Type B pancreatic cell (in vitro differentiated cells): ENCODE measurements at regions not wholly inside any gene's neighbourhood (a gene's known extent, or its start where the extent isn't known, plus 50 kb on each side); places are given as distances from the start of the nearest gene placed in this dataset.

Experiments
- DNase-seq: peaks from one replicate; pipeline ENCODE4 v3.0.0; 2021; ENCODE audit warnings: mixed read lengths; ENCODE audit not compliant: unreplicated experiment; ENCODE audit errors: extremely low spot score
- H3K27ac Mint-ChIP-seq: 2 replicates; pipeline ENCODE4 v1.8.0; 2021; ENCODE audit warnings: mild to moderate bottlenecking, mixed read lengths
- H3K27me3 Mint-ChIP-seq: 2 replicates; pipeline ENCODE4 v1.8.0; 2021; ENCODE audit warnings: mixed read lengths
- H3K36me3 Mint-ChIP-seq: 2 replicates; pipeline ENCODE4 v1.8.0; 2021; ENCODE audit warnings: mixed read lengths
- H3K4me1 Mint-ChIP-seq: one replicate; pipeline ENCODE4 v1.8.0; 2021; ENCODE audit warnings: mixed read lengths; ENCODE audit not compliant: unreplicated experiment
- H3K4me3 Mint-ChIP-seq: 2 replicates; pipeline ENCODE4 v1.8.0; 2021; ENCODE audit warnings: mild to moderate bottlenecking, mixed read lengths
- H3K9me3 Mint-ChIP-seq: 2 replicates; pipeline ENCODE4 v1.8.0; 2021; ENCODE audit warnings: mixed read lengths
- CTCF ChIP-seq: fragments of 200-600 bp; sonication (generic); conservative IDR thresholded peaks from 2 replicates; pipeline ENCODE4 v1.5.0; 2021; ENCODE audit warnings: antibody characterized with exemption, mild to moderate bottlenecking

- H3K27ac Mint-ChIP-seq, result no peak overlapping the region
- peaks cover 9% of the 10 kb centered on the region for H3K4me1 Mint-ChIP-seq
- H3K27me3 Mint-ChIP-seq, result no peaks in the 10 kb centered on the region
- no peaks in the 10 kb centered on the region for H3K36me3 Mint-ChIP-seq
- H3K4me3 Mint-ChIP-seq, result no peak overlapping the region
- TF ChIP-seq CTCF, result no peak
- H3K9me3 Mint-ChIP-seq, result no peaks in the 10 kb centered on the region
- DNase-seq, result no peak
Measured at GRCh38 chr5:87169300-87169991, 98.2 kb upstream of the RASA1 start.

GRCh38 chr5:87170799-87171198, 96.9 kb upstream of the RASA1 start:
- H3K4me3 Mint-ChIP-seq, result no peak overlapping the region
- TF ChIP-seq CTCF, result no peak
- no peak for DNase-seq
- H3K36me3 Mint-ChIP-seq, result no peaks in the 10 kb centered on the region
- no peaks in the 10 kb centered on the region for H3K27me3 Mint-ChIP-seq
- no peak overlapping the region for H3K27ac Mint-ChIP-seq
- H3K4me1 Mint-ChIP-seq, result peaks cover 9% of the 10 kb centered on the region
- no peaks in the 10 kb centered on the region for H3K9me3 Mint-ChIP-seq

- DNase-seq, result no peak
- Mint-ChIP-seq H3K27ac (no peak overlapping the region), H3K36me3 (no peaks in the 10 kb centered on the region), H3K9me3 (no peaks in the 10 kb centered on the region), H3K27me3 (peaks cover 10% of the 10 kb centered on the region), H3K4me3 (no peak overlapping the region), H3K4me1 (no peaks in the 10 kb centered on the region)
- no peak for TF ChIP-seq CTCF
Measured at GRCh38 chr5:87182649-87183048, 85.0 kb upstream of the RASA1 start.

- TF ChIP-seq CTCF, result no peak
- H3K4me1 Mint-ChIP-seq, result no peaks in the 10 kb centered on the region
Measured at GRCh38 chr5:87183896-87184295, 83.8 kb upstream of the RASA1 start.

GRCh38 chr5:87184605-87185004, 83.1 kb upstream of the RASA1 start:
- H3K27me3 Mint-ChIP-seq, result peaks cover 10% of the 10 kb centered on the region
- no peaks in the 10 kb centered on the region for H3K9me3 Mint-ChIP-seq
- no peak overlapping the region for H3K27ac Mint-ChIP-seq
- H3K4me1 Mint-ChIP-seq, result no peaks in the 10 kb centered on the region
- no peak for DNase-seq
- no peak overlapping the region for H3K4me3 Mint-ChIP-seq
- H3K36me3 Mint-ChIP-seq, result no peaks in the 10 kb centered on the region
- no peak for TF ChIP-seq CTCF

More at GRCh38 chr5:87183896-87184295, 83.8 kb upstream of the RASA1 start:
- Mint-ChIP-seq H3K36me3 (no peaks in the 10 kb centered on the region), H3K9me3 (no peaks in the 10 kb centered on the region), H3K27me3 (peaks cover 10% of the 10 kb centered on the region), H3K27ac (no peak overlapping the region), H3K4me3 (no peak overlapping the region)
- no peak for DNase-seq
